ENCODE measurements at regions not wholly inside any gene's neighbourhood (a gene's known extent, or its start where the extent isn't known, plus 50 kb on each side); places are given as distances from the start of the nearest gene placed in this dataset.
"Not testable (repeated sequence)": the region's sequence is repeated elsewhere in the genome, so short reads cannot be mapped to it uniquely, and the experiment has no call there.

DNA sequence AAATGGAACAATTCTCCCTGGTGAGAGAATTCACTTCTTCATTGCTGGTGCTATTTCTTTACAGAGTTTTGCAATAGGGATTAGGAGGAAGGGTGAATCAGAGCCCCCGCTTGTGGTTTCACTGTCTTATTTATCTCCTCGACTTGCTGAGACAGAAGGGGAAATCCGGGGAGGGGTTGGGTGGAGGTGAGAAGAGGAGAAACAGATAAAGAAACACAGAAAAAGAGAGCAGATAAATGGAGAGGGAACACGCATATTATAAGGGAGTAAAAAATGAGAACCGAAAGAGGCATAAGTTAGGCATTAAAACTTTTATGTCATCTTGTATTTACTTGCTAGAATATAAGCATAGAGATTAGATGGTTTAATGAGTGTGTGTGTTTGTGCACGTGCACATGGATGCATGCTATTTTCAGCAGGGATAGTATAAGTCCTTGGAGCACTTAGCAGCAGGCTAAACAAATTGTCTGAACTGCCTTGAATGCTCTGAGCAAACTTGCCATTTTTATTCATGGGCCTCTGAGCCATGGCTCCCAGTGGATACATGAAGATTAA is 105.0 kb downstream of the OLIG3 start:
- TF ChIP-seq, protein P1, sequence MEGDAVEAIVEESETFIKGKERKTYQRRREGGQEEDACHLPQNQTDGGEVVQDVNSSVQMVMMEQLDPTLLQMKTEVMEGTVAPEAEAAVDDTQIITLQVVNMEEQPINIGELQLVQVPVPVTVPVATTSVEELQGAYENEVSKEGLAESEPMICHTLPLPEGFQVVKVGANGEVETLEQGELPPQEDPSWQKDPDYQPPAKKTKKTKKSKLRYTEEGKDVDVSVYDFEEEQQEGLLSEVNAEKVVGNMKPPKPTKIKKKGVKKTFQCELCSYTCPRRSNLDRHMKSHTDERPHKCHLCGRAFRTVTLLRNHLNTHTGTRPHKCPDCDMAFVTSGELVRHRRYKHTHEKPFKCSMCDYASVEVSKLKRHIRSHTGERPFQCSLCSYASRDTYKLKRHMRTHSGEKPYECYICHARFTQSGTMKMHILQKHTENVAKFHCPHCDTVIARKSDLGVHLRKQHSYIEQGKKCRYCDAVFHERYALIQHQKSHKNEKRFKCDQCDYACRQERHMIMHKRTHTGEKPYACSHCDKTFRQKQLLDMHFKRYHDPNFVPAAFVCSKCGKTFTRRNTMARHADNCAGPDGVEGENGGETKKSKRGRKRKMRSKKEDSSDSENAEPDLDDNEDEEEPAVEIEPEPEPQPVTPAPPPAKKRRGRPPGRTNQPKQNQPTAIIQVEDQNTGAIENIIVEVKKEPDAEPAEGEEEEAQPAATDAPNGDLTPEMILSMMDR (conservative IDR thresholded peaks at IDR 0.05; ENCODE audit: low read depth, low read length), result no peak
- no peak overlapping the region for H3K4me3 ChIP-seq (ENCODE audit: low read length)
- no peak for DNase-seq (ENCODE audit: low read depth)

GRCh38 chr6:137387096-137387764 is 107.0 kb downstream of the OLIG3 start:
- H3K4me3 ChIP-seq (ENCODE audit: low read length), result no peak overlapping the region
- no peak for DNase-seq (ENCODE audit: low read depth)
- TF ChIP-seq, protein P1 (conservative IDR thresholded peaks at IDR 0.05; ENCODE audit: low read depth, low read length), result no peak

DNA sequence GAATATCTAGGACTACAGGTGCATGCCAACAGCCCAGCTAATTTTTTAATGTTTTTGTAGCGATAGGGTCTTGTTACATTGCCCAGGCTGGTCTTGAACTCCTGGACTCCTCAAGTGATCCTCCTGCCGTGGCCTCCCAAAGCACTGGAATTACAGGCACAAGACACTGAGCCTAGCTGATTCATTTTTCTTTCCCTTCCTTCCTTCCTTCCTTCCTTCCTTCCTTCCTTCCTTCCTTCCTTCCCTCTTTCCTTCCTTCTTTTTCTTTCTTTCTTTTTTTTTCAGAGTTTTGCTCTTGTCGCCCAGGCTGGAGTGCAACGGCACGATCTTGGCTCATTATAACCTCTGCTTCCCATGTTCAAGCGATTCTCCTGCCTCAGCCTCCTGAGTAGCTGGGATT is 110.9 kb downstream of the OLIG3 start:
- DNase-seq (ENCODE audit: low read depth), result not testable (repeated sequence)

DNA sequence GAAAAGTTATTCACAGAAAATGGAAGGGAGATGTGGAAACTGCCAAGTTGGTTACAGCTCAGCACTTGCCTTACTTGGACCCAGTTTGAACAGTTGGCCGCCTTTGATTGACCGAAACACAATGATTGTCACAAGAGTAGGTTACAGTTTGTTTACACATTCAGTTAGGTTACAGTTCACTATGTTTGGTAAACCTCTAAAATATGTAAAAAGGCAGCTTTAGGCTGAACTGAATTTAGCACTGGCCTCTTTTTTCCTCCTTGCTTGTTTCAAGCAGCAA is 116.2 kb downstream of the OLIG3 start:
- DNase-seq (ENCODE audit: low read depth), result no peak
- no peak overlapping the region for H3K4me3 ChIP-seq (ENCODE audit: low read length)
- TF ChIP-seq, protein P1 (conservative IDR thresholded peaks at IDR 0.05; ENCODE audit: low read depth, low read length), result no peak

More for the DNA sequence above, 110.9 kb downstream of the OLIG3 start:
- not testable (repeated sequence) for H3K4me3 ChIP-seq (ENCODE audit: low read length)

DNA sequence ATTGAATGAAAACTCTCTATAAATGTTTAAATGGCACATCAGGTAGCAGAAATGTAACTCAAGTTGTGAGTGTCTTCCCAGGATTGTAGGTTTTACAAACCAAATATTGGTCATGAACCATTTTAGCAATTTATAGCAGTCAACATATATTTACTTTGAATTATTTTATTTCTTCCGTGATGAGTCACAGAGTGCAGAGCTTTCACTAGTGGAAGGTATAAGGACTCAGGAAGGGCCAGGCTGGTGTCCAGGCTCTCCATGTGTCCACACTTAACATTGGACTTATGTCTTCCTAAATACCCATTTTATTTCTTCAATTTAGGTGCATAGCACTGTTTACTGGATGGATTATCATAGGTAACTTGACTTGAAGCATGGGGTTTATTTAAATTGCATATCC is 120.9 kb downstream of the OLIG3 start:
- TF ChIP-seq, protein P1 (conservative IDR thresholded peaks at IDR 0.05; ENCODE audit: low read depth, low read length), result no peak
- no peak for DNase-seq (ENCODE audit: low read depth)
- no peak overlapping the region for H3K4me3 ChIP-seq (ENCODE audit: low read length)

DNA sequence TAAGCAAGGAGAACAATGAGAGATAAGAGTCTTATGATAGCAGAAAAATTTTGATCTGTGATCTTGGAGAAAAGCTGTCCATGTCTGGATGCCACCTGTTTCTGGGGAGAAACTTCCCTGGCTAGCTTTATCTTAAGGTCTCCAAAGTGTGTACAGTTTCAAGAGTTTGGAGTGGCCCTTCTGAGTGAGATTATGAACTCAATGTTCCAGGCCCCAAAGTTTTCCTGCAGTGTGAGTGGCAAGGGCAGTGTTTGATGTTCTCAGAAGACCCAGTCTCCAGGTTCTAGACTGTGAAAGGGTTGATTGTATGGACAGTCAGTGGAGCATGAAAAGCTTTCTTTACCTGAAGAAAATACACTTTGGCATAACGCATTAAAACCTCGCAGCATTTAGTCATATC is 121.7 kb downstream of the OLIG3 start:
- TF ChIP-seq, protein P1 (conservative IDR thresholded peaks at IDR 0.05; ENCODE audit: low read depth, low read length), result no peak
- no peak for DNase-seq (ENCODE audit: low read depth)
- H3K4me3 ChIP-seq (ENCODE audit: low read length), result no peak overlapping the region

- DNase-seq (ENCODE audit: low read depth), result no peak
- TF ChIP-seq, protein P1 (conservative IDR thresholded peaks at IDR 0.05; ENCODE audit: low read depth, low read length), result no peak
- no peak overlapping the region for H3K4me3 ChIP-seq (ENCODE audit: low read length)
These were observed 122.6 kb downstream of the OLIG3 start for GRCh38 chr6:137371634-137372016.

Data from retinal pigment epithelial cell (primary cell).